ENCODE measurements at regions not wholly inside any gene's neighbourhood (a gene's known extent, or its start where the extent isn't known, plus 50 kb on each side); places are given as distances from the start of the nearest gene placed in this dataset.

DNA sequence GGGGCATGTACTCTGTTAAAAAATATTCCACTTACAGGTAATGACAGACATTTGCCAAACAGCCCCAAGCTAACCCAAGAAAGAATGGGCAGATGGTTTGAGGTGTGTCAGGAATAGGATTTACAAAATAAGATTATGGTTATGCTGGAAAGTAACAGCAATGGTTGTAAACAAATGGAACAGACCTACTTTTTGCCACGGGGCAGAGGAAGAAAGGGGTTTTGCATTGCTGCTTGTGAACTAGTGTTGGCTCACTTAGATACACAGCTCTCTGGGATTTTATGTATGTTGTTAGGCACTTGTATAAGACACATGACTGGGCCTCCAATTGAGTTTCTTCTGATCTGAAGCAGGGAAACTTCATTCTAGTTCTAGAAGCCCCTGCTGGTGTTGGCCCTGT is 191.5 kb upstream of the GDNF start:
- no peak for TF ChIP-seq CTCF (conservative IDR thresholded peaks at IDR 0.05)
- TF ChIP-seq EZH2 (IDR thresholded peaks at IDR 0.05; ENCODE audit: low read depth): no peak

Measured in PC-9 (cell line).